GM20000 (cell line): ENCODE measurements at regions not wholly inside any gene's neighbourhood (a gene's known extent, or its start where the extent isn't known, plus 50 kb on each side); places are given as distances from the start of the nearest gene placed in this dataset.

ENCODE experiments used
- DNase-seq: peaks from one replicate; pipeline ENCODE4 v3.0.0; 2012; ENCODE audit warnings: low spot score
- CTCF ChIP-seq: IDR thresholded peaks from 2 replicates; pipeline ENCODE4 v1.5.1; 2012; ENCODE audit warnings: mild to moderate bottlenecking, control low read depth; ENCODE audit errors: extremely low read depth, missing control alignments

- DNase-seq, result no peak
- no peak for TF ChIP-seq CTCF
Measured at GRCh38 chr5:173547579-173547978, 68.9 kb downstream of the BOD1 start.

- no peak for TF ChIP-seq CTCF
- DNase-seq, result no peak
Measured at GRCh38 chr5:173542964-173543363, 73.5 kb downstream of the BOD1 start.

- DNase-seq, result no peak
- no peak for TF ChIP-seq CTCF
Measured at GRCh38 chr5:173542159-173542558, 74.3 kb downstream of the BOD1 start.

- DNase-seq, result no peak
- TF ChIP-seq CTCF, result no peak
Measured at GRCh38 chr5:173538654-173539053, 77.8 kb downstream of the BOD1 start.

- no peak for DNase-seq
- TF ChIP-seq CTCF, result no peak
Measured at GRCh38 chr5:173538018-173538417, 78.4 kb downstream of the BOD1 start.

GRCh38 chr5:173537228-173537627 lies 79.2 kb downstream of the BOD1 start:
- no peak for DNase-seq
- TF ChIP-seq CTCF, result no peak

GRCh38 chr5:173535976-173536639 lies 80.3 kb downstream of the BOD1 start:
- no peak for TF ChIP-seq CTCF
- no peak for DNase-seq
